HEK293 (cell line): ENCODE measurements at regions not wholly inside any gene's neighbourhood (a gene's known extent, or its start where the extent isn't known, plus 50 kb on each side); places are given as distances from the start of the nearest gene placed in this dataset.

Source experiments
- CTCF ChIA-PET: fragments of 350-600 bp; formaldehyde crosslinking; extraction: SDS; loops from one replicate; lab custom pipeline; 2021; ENCODE audit warnings: antibody characterized with exemption; lab: Yijun Ruan, JAX
- POLR2A ChIA-PET: fragments of 300-600 bp; formaldehyde crosslinking; extraction: SDS; loops from one replicate; lab custom pipeline; 2020; ENCODE audit warnings: antibody characterized with exemption, inconsistent platforms; lab: Yijun Ruan, JAX
- H3K27ac ChIP-seq: fragments of 200-500 bp; sonication (Bioruptor generic); 2 replicates; pipeline ENCODE4 v1.5.1; 2014; ENCODE audit warnings: low read depth, low read length, control low read depth, inconsistent platforms; ENCODE audit errors: extremely low read depth
- H3K36me3 ChIP-seq, 2 experiments: fragments of 200-500 bp in 1 of 2; sonication (Bioruptor generic) in 1 of 2; 1 replicate in 1 of 2; 2 replicates in 1 of 2; pipeline ENCODE4 v1.5.1; 2014 to 2017; ENCODE audit warnings: inconsistent platforms in 2 of 2, low read length in 2 of 2; ENCODE audit not compliant: control insufficient read depth in 2 of 2, insufficient read depth in 1 of 2
- H3K4me1 ChIP-seq: fragments of 200-500 bp; sonication (Bioruptor generic); 2 replicates; pipeline ENCODE4 v1.5.1; 2014; ENCODE audit warnings: mild to moderate bottlenecking, low read length, inconsistent platforms; ENCODE audit not compliant: control insufficient read depth, insufficient read depth
- H3K4me3 ChIP-seq: 2 replicates; pipeline ENCODE4 v1.5.1; 2011; ENCODE audit warnings: low read depth, mild to moderate bottlenecking, control low read depth, low read length, moderate library complexity
- H3K9me3 ChIP-seq: fragments of 200-500 bp; sonication (Bioruptor generic); 2 replicates; pipeline ENCODE4 v1.5.1; 2014; ENCODE audit warnings: low read depth, low read length, inconsistent platforms; ENCODE audit not compliant: control insufficient read depth, insufficient read depth
- HOXD13 ChIP-seq: sonication (generic); formaldehyde crosslinking; IDR thresholded peaks from 2 replicates; pipeline ENCODE4 v1.8.0; 2022; ENCODE audit warnings: missing genetic modification reagents, borderline replicate concordance
- KLF9 ChIP-seq: fragments of 450-650 bp; formaldehyde crosslinking; IDR thresholded peaks from 2 replicates; pipeline ENCODE4 v1.5.1; 2016; ENCODE audit warnings: missing biosample characterization, missing genetic modification characterization, low read depth
- MYNN ChIP-seq: fragments of 450-650 bp; formaldehyde crosslinking; IDR thresholded peaks from 2 replicates; pipeline ENCODE4 v1.5.1; 2016; ENCODE audit warnings: missing biosample characterization, missing genetic modification characterization, borderline replicate concordance
- PRDM4 ChIP-seq: fragments of 450-650 bp; formaldehyde crosslinking; IDR thresholded peaks from 2 replicates; pipeline ENCODE4 v1.5.1; 2017; ENCODE audit warnings: missing biosample characterization, missing genetic modification characterization
- YY2 ChIP-seq: fragments of 450-650 bp; formaldehyde crosslinking; IDR thresholded peaks from 2 replicates; pipeline ENCODE4 v1.5.1; 2016; ENCODE audit warnings: missing biosample characterization, missing genetic modification characterization
- ZBTB26 ChIP-seq: fragments of 450-650 bp; formaldehyde crosslinking; optimal IDR thresholded peaks from 2 replicates; pipeline ENCODE3; 2016; ENCODE audit warnings: missing biosample characterization, mild to moderate bottlenecking, missing genetic modification characterization
- ZBTB44 ChIP-seq: fragments of 450-650 bp; IDR thresholded peaks from 2 replicates; pipeline ENCODE4 v1.5.1; 2018; ENCODE audit warnings: missing biosample characterization, mild to moderate bottlenecking, missing genetic modification characterization
- ZEB2 ChIP-seq: fragments of 450-650 bp; formaldehyde crosslinking; IDR thresholded peaks from 2 replicates; pipeline ENCODE4 v1.5.1; 2016; ENCODE audit warnings: missing biosample characterization, missing genetic modification characterization
- ZFHX2 ChIP-seq: fragments of 450-650 bp; formaldehyde crosslinking; conservative IDR thresholded peaks from 2 replicates; pipeline ENCODE4 v1.5.1; 2016; ENCODE audit warnings: missing biosample characterization, missing genetic modification characterization
- ZNF18 ChIP-seq: fragments of 450-650 bp; formaldehyde crosslinking; IDR thresholded peaks from 2 replicates; pipeline ENCODE4 v1.5.1; 2016; ENCODE audit warnings: missing biosample characterization, missing genetic modification characterization
- ZNF223 ChIP-seq: fragments of 450-650 bp; formaldehyde crosslinking; IDR thresholded peaks from 2 replicates; pipeline ENCODE4 v1.5.1; 2016; ENCODE audit warnings: missing biosample characterization, missing genetic modification characterization
- ZNF248 ChIP-seq: fragments of 450-650 bp; formaldehyde crosslinking; IDR thresholded peaks from 2 replicates; pipeline ENCODE4 v1.5.1; 2017; ENCODE audit warnings: missing biosample characterization, missing genetic modification characterization
- ZNF341 ChIP-seq: fragments of 450-650 bp; formaldehyde crosslinking; IDR thresholded peaks from 2 replicates; pipeline ENCODE4; 2016; ENCODE audit warnings: low read depth, missing biosample characterization, missing genetic modification characterization
- ZNF366 ChIP-seq: fragments of 450-650 bp; formaldehyde crosslinking; conservative IDR thresholded peaks from 2 replicates; pipeline ENCODE4 v1.5.1; 2016; ENCODE audit warnings: missing biosample characterization, missing genetic modification characterization
- ZNF473 ChIP-seq: fragments of 450-650 bp; formaldehyde crosslinking; IDR thresholded peaks from 2 replicates; pipeline ENCODE4 v1.5.1; 2017; ENCODE audit warnings: missing biosample characterization, missing genetic modification characterization
- ZNF692 ChIP-seq: fragments of 450-650 bp; formaldehyde crosslinking; IDR thresholded peaks from 2 replicates; pipeline ENCODE4 v1.5.1; 2016; ENCODE audit warnings: missing biosample characterization, missing genetic modification characterization
- ZNF776 ChIP-seq: fragments of 450-650 bp; formaldehyde crosslinking; IDR thresholded peaks from 2 replicates; pipeline ENCODE4 v1.5.0; 2017; ENCODE audit warnings: missing biosample characterization, missing genetic modification characterization, borderline replicate concordance
- ZSCAN16 ChIP-seq: fragments of 450-650 bp; formaldehyde crosslinking; IDR thresholded peaks from 2 replicates; pipeline ENCODE4 v1.5.1; 2016; ENCODE audit warnings: missing biosample characterization, missing genetic modification characterization
- ZSCAN4 ChIP-seq: fragments of 450-650 bp; formaldehyde crosslinking; IDR thresholded peaks from 2 replicates; pipeline ENCODE4 v1.5.1; 2017; ENCODE audit warnings: missing biosample characterization, missing genetic modification characterization

- CTCF ChIA-PET: no interaction called here
- Histone ChIP-seq H3K4me3 (no peak overlapping the region), H3K9me3 (no peaks in the 10 kb centered on the region)
- TF ChIP-seq KLF9 (tag by site-specific recombination) (no peak), ZSCAN4 (no peak), ZNF473 (tag by site-specific recombination) (no peak), ZNF366 (tag by site-specific recombination) (no peak), ZNF692 (tag by site-specific recombination) (no peak), PRDM4 (tag by site-specific recombination) (no peak), MYNN (tag by site-specific recombination) (no peak), ZNF223 (tag by site-specific recombination) (no peak), ZNF248 (tag by site-specific recombination) (no peak), ZSCAN16 (tag by site-specific recombination) (no peak), ZFHX2 (no peak), ZNF18 (no peak), YY2 (no peak), ZEB2 (no peak), ZNF776 (no peak), ZBTB26 (tag by site-specific recombination) (no peak), ZNF341 (tag by site-specific recombination) (no peak), HOXD13 (no peak), ZBTB44 (tag by site-specific recombination) (no peak)
- TF ChIP-seq, all 188 proteins: peak for 0
- Histone ChIP-seq H3K4me1 (no peaks in the 10 kb centered on the region), H3K27ac (no peak overlapping the region), H3K36me3 (no peaks in the 10 kb centered on the region)
- POLR2A ChIA-PET: no interaction called here
These were observed 190.7 kb upstream of the MID1 start for GRCh38 chrX:10811111-10811510.
